KMS-11 (cell line): ENCODE measurements at regions not wholly inside any gene's neighbourhood (a gene's known extent, or its start where the extent isn't known, plus 50 kb on each side); places are given as distances from the start of the nearest gene placed in this dataset.

ENCODE experiments used
- H2AFZ ChIP-seq: fragments of 200-600 bp; sonication (generic); 2 replicates; pipeline ENCODE4 v1.6.1; 2016; ENCODE audit warnings: antibody characterized with exemption, mixed run types, low read depth
- H3K27ac ChIP-seq: fragments of 200-600 bp; sonication (generic); 2 replicates; pipeline ENCODE4 v1.6.1; 2016; ENCODE audit warnings: mild to moderate bottlenecking, mixed run types
- H3K27me3 ChIP-seq: fragments of 200-600 bp; sonication (generic); 2 replicates; pipeline ENCODE4 v1.6.1; 2017; ENCODE audit warnings: mild to moderate bottlenecking, low read depth, mixed run types, moderate library complexity; ENCODE audit not compliant: insufficient read depth
- H3K36me3 ChIP-seq: fragments of 200-600 bp; sonication (generic); 2 replicates; pipeline ENCODE4 v1.6.1; 2017; ENCODE audit warnings: mild to moderate bottlenecking, mixed run types; ENCODE audit not compliant: insufficient read depth
- H3K4me1 ChIP-seq: fragments of 200-600 bp; sonication (generic); 2 replicates; pipeline ENCODE4 v1.6.1; 2016; ENCODE audit warnings: mild to moderate bottlenecking, low read depth, mixed run types; ENCODE audit not compliant: poor library complexity, severe bottlenecking
- H3K4me2 ChIP-seq: fragments of 200-600 bp; sonication (generic); 2 replicates; pipeline ENCODE4 v1.7.0; 2016; ENCODE audit warnings: mild to moderate bottlenecking, mixed run types
- H3K4me3 ChIP-seq: fragments of 200-600 bp; sonication (generic); IDR thresholded peaks from 2 replicates; pipeline ENCODE4 v1.6.1; 2017; ENCODE audit warnings: low read depth, low read length, mixed read lengths; ENCODE audit not compliant: insufficient read depth
- H3K79me2 ChIP-seq: fragments of 200-600 bp; sonication (generic); 2 replicates; pipeline ENCODE4 v1.6.1; 2016; ENCODE audit warnings: low read depth, mixed run types; ENCODE audit not compliant: insufficient read depth
- H3K9ac ChIP-seq: fragments of 200-600 bp; sonication (generic); 2 replicates; pipeline ENCODE4 v1.6.1; 2016; ENCODE audit warnings: mild to moderate bottlenecking, mixed run types
- H4K20me1 ChIP-seq: fragments of 200-600 bp; sonication (generic); 2 replicates; pipeline ENCODE4 v1.6.1; 2016; ENCODE audit warnings: mild to moderate bottlenecking, mixed run types; ENCODE audit not compliant: insufficient read depth
- CTCF ChIP-seq: fragments of 200-600 bp; sonication (generic); conservative IDR thresholded peaks from 2 replicates; pipeline ENCODE4 v1.6.1; 2017; ENCODE audit warnings: low read depth, mild to moderate bottlenecking, antibody characterized with exemption, low read length, moderate library complexity, mixed read lengths

GRCh38 chr12:66852765-66853164 is 173.9 kb upstream of the GRIP1 start:
- Histone ChIP-seq H2AFZ (no peak overlapping the region), H3K36me3 (no peaks in the 10 kb centered on the region), H4K20me1 (no peaks in the 10 kb centered on the region), H3K4me3 (no peak overlapping the region), H3K79me2 (no peaks in the 10 kb centered on the region), H3K9ac (no peak overlapping the region), H3K27me3 (no peaks in the 10 kb centered on the region), H3K4me1 (peaks cover 4% of the 10 kb centered on the region), H3K27ac (no peak overlapping the region), H3K4me2 (no peak overlapping the region)
- TF ChIP-seq CTCF = no peak

DNA sequence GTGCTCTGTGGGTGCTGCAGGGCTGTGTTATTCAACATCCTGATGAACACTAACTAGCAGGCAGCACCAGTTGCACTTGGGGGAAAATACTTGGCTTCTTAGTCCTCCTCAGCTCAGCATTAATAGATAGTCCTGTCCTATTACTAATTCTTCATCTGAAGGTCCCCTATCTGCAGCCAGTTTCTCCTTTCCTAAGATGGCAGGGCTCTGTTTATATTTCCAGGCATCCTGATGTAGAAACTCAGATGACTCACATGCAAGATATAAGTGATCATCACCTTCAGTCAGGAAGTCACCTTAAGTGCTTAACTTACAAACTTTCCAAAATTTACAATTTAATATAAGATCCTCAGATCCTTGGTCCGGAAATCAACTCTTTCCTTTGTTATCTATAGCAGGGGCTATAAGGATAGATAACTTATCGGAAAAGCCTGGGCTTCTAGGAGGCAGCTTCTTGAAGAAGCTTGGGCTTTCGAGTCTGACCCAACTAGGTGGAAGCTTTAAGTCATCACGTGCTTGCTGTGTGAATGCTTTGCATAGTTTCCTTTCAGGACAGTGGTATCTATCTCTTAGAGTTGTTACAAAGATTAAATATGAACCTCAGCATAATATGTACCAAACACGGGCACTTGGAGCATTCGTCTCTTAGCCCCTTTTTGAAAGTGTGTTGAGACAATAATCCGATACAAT is 181.0 kb upstream of the GRIP1 start:
- no peak overlapping the region for H3K27ac ChIP-seq
- H3K36me3 ChIP-seq = no peaks in the 10 kb centered on the region
- no peak for TF ChIP-seq CTCF
- H2AFZ ChIP-seq = no peak overlapping the region
- no peak overlapping the region for H3K9ac ChIP-seq
- no peak overlapping the region for H3K4me2 ChIP-seq
- H3K27me3 ChIP-seq = no peaks in the 10 kb centered on the region
- H4K20me1 ChIP-seq = no peaks in the 10 kb centered on the region
- H3K4me1 ChIP-seq = peaks cover 4% of the 10 kb centered on the region
- no peaks in the 10 kb centered on the region for H3K79me2 ChIP-seq
- no peak overlapping the region for H3K4me3 ChIP-seq

DNA sequence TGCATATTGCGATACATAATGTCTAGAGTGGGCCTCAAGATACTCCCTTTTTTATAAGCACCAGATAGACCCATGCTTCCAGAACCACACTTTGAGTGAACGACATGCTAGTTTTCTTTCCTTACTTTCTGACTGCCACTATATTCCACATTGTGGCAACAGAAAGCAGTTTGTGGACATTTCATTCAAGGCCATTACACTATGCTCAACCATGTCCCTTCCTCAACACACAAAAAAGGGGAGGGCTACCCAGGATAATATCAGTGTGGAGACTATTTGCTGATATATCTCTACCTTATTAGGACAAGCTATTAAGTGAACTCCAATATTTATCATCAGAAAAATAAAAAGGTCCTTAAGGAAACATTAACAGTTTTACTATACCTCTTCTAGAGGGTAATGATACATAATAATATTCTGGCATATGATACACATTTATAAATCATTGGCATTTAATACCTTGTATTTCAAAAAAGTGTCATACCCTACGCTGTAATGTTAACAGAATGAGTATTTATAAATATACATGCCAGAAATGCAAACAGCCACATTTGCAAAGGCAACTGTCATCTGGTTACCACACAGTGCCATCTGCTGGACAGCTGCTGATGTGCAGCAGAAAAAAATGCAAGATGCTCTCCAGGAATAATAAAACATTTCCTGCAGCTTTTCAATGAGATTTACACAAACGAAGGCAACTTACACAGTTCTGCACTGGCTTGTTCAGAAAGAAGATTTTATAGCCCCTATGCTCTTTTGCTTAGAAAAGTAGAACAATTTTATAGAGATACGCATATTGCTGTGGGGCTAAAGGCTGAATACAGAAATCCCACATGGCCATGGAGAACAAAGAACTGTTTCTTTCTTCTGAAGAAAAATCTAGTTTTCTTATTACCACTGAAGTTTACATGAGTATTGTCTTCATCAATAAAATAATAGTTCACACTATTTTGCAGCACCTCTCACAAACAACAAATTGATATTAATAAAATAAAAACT is 182.2 kb upstream of the GRIP1 start:
- Histone ChIP-seq H3K79me2 (no peaks in the 10 kb centered on the region), H2AFZ (no peak overlapping the region), H3K4me1 (no peaks in the 10 kb centered on the region), H3K27ac (no peak overlapping the region), H3K27me3 (no peaks in the 10 kb centered on the region), H3K4me3 (no peak overlapping the region), H3K9ac (no peak overlapping the region), H4K20me1 (no peaks in the 10 kb centered on the region), H3K4me2 (no peak overlapping the region), H3K36me3 (no peaks in the 10 kb centered on the region)
- TF ChIP-seq CTCF = peak; percentile 97

DNA sequence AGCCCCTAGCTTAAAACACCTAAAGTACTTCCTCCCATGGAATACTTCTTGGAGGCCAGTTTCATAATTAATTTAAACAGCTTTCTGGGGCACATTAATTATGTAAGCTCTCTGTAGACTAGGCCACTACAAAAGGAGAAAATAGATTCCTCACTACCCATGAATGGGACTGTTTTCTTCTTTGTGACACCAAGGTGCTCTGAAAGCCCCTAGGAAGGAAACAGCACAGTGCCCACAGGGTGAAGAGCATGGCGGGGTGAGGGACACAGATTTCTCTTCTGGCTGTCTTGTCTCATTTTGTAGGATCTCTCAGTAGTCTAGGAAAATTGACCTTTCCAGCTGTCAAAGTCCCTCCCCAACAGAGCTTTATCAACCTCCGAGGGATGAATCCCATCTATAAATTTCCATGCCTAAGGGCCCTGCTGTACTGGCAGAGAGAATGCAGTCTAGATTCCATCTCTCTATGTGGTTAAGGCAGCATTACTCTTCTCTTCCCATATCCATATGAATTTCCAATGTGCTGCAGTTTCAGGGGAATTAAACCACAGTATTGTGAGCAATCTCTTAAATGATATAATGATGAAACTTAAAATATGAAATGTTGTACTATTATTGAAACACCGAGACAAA is 183.6 kb upstream of the GRIP1 start:
- H3K4me3 ChIP-seq = no peak overlapping the region
- H4K20me1 ChIP-seq = no peaks in the 10 kb centered on the region
- H3K36me3 ChIP-seq = no peaks in the 10 kb centered on the region
- no peak for TF ChIP-seq CTCF
- H3K27ac ChIP-seq = no peak overlapping the region
- no peaks in the 10 kb centered on the region for H3K4me1 ChIP-seq
- no peaks in the 10 kb centered on the region for H3K27me3 ChIP-seq
- no peaks in the 10 kb centered on the region for H3K79me2 ChIP-seq
- H3K4me2 ChIP-seq = no peak overlapping the region
- no peak overlapping the region for H3K9ac ChIP-seq
- H2AFZ ChIP-seq = no peak overlapping the region
